ENCODE measurements at regions not wholly inside any gene's neighbourhood (a gene's known extent, or its start where the extent isn't known, plus 50 kb on each side); places are given as distances from the start of the nearest gene placed in this dataset.

- DNase-seq = no peak
Observed at GRCh38 chr5:164748861-164749260, 1243.4 kb downstream of the MAT2B start.

- DNase-seq = no peak
Observed at GRCh38 chr5:164753434-164753833, 1248.0 kb downstream of the MAT2B start.

GRCh38 chr5:164763206-164763605 lies 1257.8 kb downstream of the MAT2B start:
- no peak for DNase-seq

GRCh38 chr5:164772122-164772521 lies 1266.7 kb downstream of the MAT2B start:
- DNase-seq = no peak

- no peak for DNase-seq
Observed at GRCh38 chr5:164784230-164784629, 1278.8 kb downstream of the MAT2B start.

GRCh38 chr5:164798110-164798509 lies 1292.7 kb downstream of the MAT2B start:
- no peak for DNase-seq

GRCh38 chr5:164799391-164799790 lies 1294.0 kb downstream of the MAT2B start:
- no peak for DNase-seq

GRCh38 chr5:164801910-164802309 lies 1296.5 kb downstream of the MAT2B start:
- DNase-seq = no peak

- no peak for DNase-seq
Observed at GRCh38 chr5:164809821-164810220, 1304.4 kb downstream of the MAT2B start.

- DNase-seq = no peak
Observed at GRCh38 chr5:164818445-164818844, 1313.0 kb downstream of the MAT2B start.

- no peak for DNase-seq
Observed at GRCh38 chr5:164824671-164825070, 1319.3 kb downstream of the MAT2B start.

- no peak for DNase-seq
Observed at GRCh38 chr5:164832516-164832915, 1327.1 kb downstream of the MAT2B start.

GRCh38 chr5:164844348-164844747 lies 1338.9 kb downstream of the MAT2B start:
- DNase-seq = no peak

- DNase-seq = no peak
Observed at GRCh38 chr5:164860896-164861295, 1355.5 kb downstream of the MAT2B start.

- no peak for DNase-seq
Observed at GRCh38 chr5:164861610-164862009, 1356.2 kb downstream of the MAT2B start.

GRCh38 chr5:164868761-164869160 lies 1363.3 kb downstream of the MAT2B start:
- no peak for DNase-seq

GRCh38 chr5:164869325-164869724 lies 1363.9 kb downstream of the MAT2B start:
- DNase-seq = no peak

- DNase-seq = no peak
Observed at GRCh38 chr5:164876793-164877192, 1371.4 kb downstream of the MAT2B start.

- no peak for DNase-seq
Observed at GRCh38 chr5:164881442-164881841, 1376.0 kb downstream of the MAT2B start.

GRCh38 chr5:164885179-164885578 lies 1379.8 kb downstream of the MAT2B start:
- DNase-seq = no peak

GRCh38 chr5:164893071-164893470 lies 1387.7 kb downstream of the MAT2B start:
- no peak for DNase-seq

GRCh38 chr5:164898705-164899104 lies 1393.3 kb downstream of the MAT2B start:
- no peak for DNase-seq

GRCh38 chr5:164909673-164910072 lies 1404.3 kb downstream of the MAT2B start:
- DNase-seq = no peak

GRCh38 chr5:164921722-164922121 lies 1416.3 kb downstream of the MAT2B start:
- no peak for DNase-seq

GRCh38 chr5:164934039-164934438 lies 1428.6 kb downstream of the MAT2B start:
- no peak for DNase-seq

- DNase-seq = no peak
Observed at GRCh38 chr5:164934561-164934960, 1429.1 kb downstream of the MAT2B start.

Measured in NCI-H1436 (cell line).